B cell (primary cell): ENCODE measurements at regions not wholly inside any gene's neighbourhood (a gene's known extent, or its start where the extent isn't known, plus 50 kb on each side); places are given as distances from the start of the nearest gene placed in this dataset.

Experiments used
- ATAC-seq: fragments of 200-7000 bp; cut with Tn5 transposase; one replicate; pipeline ENCODE4 v1.10.0; 2021; ENCODE audit warnings: low read depth, mild to moderate bottlenecking, moderate number of reproducible peaks, moderate library complexity
- CTCF ChIA-PET: fragments of 350-600 bp; sonication (Branson Sonifier 250); formaldehyde crosslinking; loops from one replicate; lab custom pipeline; 2021; ENCODE audit warnings: antibody characterized with exemption, inconsistent platforms; lab: Charles Lee
- POLR2A ChIA-PET: fragments of 350-600 bp; sonication (Branson Sonifier 250); formaldehyde crosslinking; loops from one replicate; lab custom pipeline; 2021; ENCODE audit warnings: antibody characterized with exemption; lab: Charles Lee
- DNase-seq: peaks from one replicate; pipeline ENCODE4 v3.0.0; 2013
- H2AFZ ChIP-seq: 2 replicates; pipeline ENCODE4 v1.6.1; 2012; ENCODE audit warnings: mild to moderate bottlenecking, low read depth, low read length; ENCODE audit not compliant: insufficient read depth, poor library complexity, severe bottlenecking
- H3K27ac ChIP-seq, 2 donors: 1 replicate in 1 of 2; 2 replicates in 1 of 2; pipeline ENCODE4 v1.5.1; 2012 to 2013; ENCODE audit warnings: low read length in 2 of 2, mild to moderate bottlenecking in 2 of 2, moderate library complexity in 1 of 2
- H3K27me3 ChIP-seq, 4 experiments: fragments of 200-600 bp in 1 of 4; sonication (generic) in 1 of 4; replicated peaks in 1 of 4; 1 replicate in 2 of 4; 2 replicates in 2 of 4; pipeline versions ENCODE4 v1.6.1 to v1.7.0; 2013 to 2016; ENCODE audit warnings: low read length in 3 of 4, mild to moderate bottlenecking in 2 of 4, mixed read lengths in 1 of 4, moderate library complexity in 1 of 4; ENCODE audit not compliant: insufficient read depth in 4 of 4, control insufficient read depth in 3 of 4; ENCODE audit errors: control extremely low read depth in 1 of 4
- H3K36me3 ChIP-seq, 2 experiments: replicated peaks in 1 of 2; 1 replicate in 1 of 2; 2 replicates in 1 of 2; pipeline versions ENCODE4 v1.6.1 to v1.7.1; 2013; ENCODE audit warnings: low read length in 1 of 2; ENCODE audit not compliant: insufficient read depth in 2 of 2, control insufficient read depth in 1 of 2; ENCODE audit errors: control extremely low read depth in 1 of 2, extremely low read depth in 1 of 2
- H3K4me1 ChIP-seq, 2 donors: fragments of 200-600 bp in 1 of 2; sonication (generic) in 1 of 2; 1 replicate in 1 of 2; 2 replicates in 1 of 2; pipeline versions ENCODE4 v1.5.1 to v1.6.1; 2013 to 2017; ENCODE audit warnings: low read length in 2 of 2; ENCODE audit not compliant: control insufficient read depth in 2 of 2, insufficient read depth in 2 of 2
- H3K4me2 ChIP-seq: replicated peaks from 2 replicates; pipeline ENCODE3; 2012; ENCODE audit warnings: mild to moderate bottlenecking, low read depth, low read length; ENCODE audit not compliant: poor library complexity, severe bottlenecking
- H3K4me3 ChIP-seq, 5 experiments: fragments of 200-600 bp in 1 of 5; sonication (generic) in 1 of 5; 1 replicate in 3 of 5; 2 replicates in 2 of 5; pipeline versions ENCODE4 v1.5.1 to v1.7.0; 2011 to 2016; ENCODE audit warnings: low read length in 4 of 5, mild to moderate bottlenecking in 4 of 5, low read depth in 2 of 5, control low read depth in 1 of 5, moderate library complexity in 1 of 5; ENCODE audit not compliant: insufficient read depth in 1 of 5; ENCODE audit errors: control extremely low read depth in 1 of 5, extremely low read depth in 1 of 5
- H3K79me2 ChIP-seq: fragments of 200-600 bp; sonication (generic); one replicate; pipeline ENCODE4 v1.6.0; 2016; ENCODE audit warnings: low read length; ENCODE audit not compliant: control insufficient read depth, insufficient read depth
- H3K9ac ChIP-seq: fragments of 200-600 bp; sonication (generic); 2 replicates; pipeline ENCODE4 v1.6.1; 2017; ENCODE audit warnings: mild to moderate bottlenecking, low read length, moderate library complexity
- H3K9me3 ChIP-seq, 3 donors: one replicate each; pipeline versions ENCODE4 v1.6.1 to v1.7.1; 2013; ENCODE audit warnings: low read length in 2 of 3; ENCODE audit not compliant: control insufficient read depth in 2 of 3, insufficient read depth in 1 of 3; ENCODE audit errors: control extremely low read depth in 1 of 3
- H4K20me1 ChIP-seq: 2 replicates; pipeline ENCODE4 v1.6.0; 2012; ENCODE audit warnings: mild to moderate bottlenecking, low read length; ENCODE audit not compliant: insufficient read depth, control insufficient read depth, poor library complexity, severe bottlenecking
- H3K27ac Mint-ChIP-seq: one replicate; pipeline ENCODE4 v1.8.0; 2021; ENCODE audit warnings: mixed read lengths
- H3K27me3 Mint-ChIP-seq: one replicate; pipeline ENCODE4 v1.8.0; 2021; ENCODE audit warnings: mixed read lengths
- H3K4me1 Mint-ChIP-seq: one replicate; pipeline ENCODE4 v1.8.0; 2021; ENCODE audit warnings: mixed read lengths
- H3K4me3 Mint-ChIP-seq: one replicate; pipeline ENCODE4 v1.8.0; 2021; ENCODE audit warnings: mixed read lengths
- H3K9me3 Mint-ChIP-seq: one replicate; pipeline ENCODE4 v1.8.0; 2022; ENCODE audit warnings: mixed read lengths; ENCODE audit not compliant: insufficient read depth
- EZH2 ChIP-seq: IDR thresholded peaks from 2 replicates; pipeline ENCODE4 v1.6.1; 2012; ENCODE audit warnings: borderline replicate concordance, low read depth, mild to moderate bottlenecking, moderate library complexity, low read length; ENCODE audit not compliant: insufficient read depth, poor library complexity, severe bottlenecking
- WGBS: methylation state at CpG from one replicate; pipeline ENCODE4 v1.1.5; 2013; ENCODE audit warnings: missing lambda C conversion rate; ENCODE audit not compliant: insufficient coverage; 5-methylcytosine and 5-hydroxymethylcytosine counted together
- intact Hi-C: fragments of 100-400 bp; cut with micrococcal nuclease; formaldehyde crosslinking; loops from one replicate; pipeline ENCODE4 v1.10.0; 2022
- TF ChIP-seq, protein P1 (sequence below): fragments of 200-600 bp; IDR thresholded peaks from one replicate; pipeline ENCODE4 v1.8.0; 2022; ENCODE audit warnings: antibody characterized with exemption, mild to moderate bottlenecking

DNA sequence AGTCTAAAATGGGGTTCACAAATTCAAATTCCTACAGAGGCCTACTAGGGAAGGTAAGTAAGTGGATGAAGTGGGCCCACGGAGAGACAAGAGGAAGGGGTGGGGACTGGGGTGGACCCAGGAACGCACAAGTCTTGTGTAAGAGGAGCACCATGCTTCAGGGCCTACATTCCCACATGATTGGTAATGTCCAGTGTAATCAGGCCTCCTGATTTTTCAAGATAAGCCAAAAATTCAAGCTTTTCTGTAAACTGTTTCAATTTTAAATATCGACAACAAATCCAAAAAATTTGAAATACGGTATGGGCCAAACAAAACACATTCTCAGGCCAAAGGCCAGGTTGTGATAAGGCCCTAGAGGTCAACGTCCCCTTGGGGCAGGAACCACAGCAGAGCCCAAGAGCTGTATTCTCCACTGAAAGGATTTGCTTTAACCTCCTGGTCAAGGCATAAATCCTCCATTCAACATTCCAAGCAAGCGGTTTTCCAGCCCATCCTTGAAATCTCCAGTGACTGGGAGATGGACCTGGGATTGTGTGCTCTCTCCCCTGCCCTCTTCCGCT lies 116.4 kb downstream of the TRIM29 start:
- no peak overlapping the region for H3K27ac Mint-ChIP-seq
- H3K9me3 Mint-ChIP-seq, result no peaks in the 10 kb centered on the region
- H3K4me3 Mint-ChIP-seq, result no peak overlapping the region
- POLR2A ChIA-PET, result no interaction called here
- DNase-seq, result no peak
- Histone ChIP-seq H3K4me2 (no peak overlapping the region), H3K27ac (no peak overlapping the region), H3K4me3 (no peak overlapping the region), H3K4me1 (no peaks in the 10 kb centered on the region), H3K79me2 (no peaks in the 10 kb centered on the region), H4K20me1 (no peaks in the 10 kb centered on the region), H3K27me3 (peaks cover 0 to 6% (median 3%) of the 10 kb centered on the region in 4 experiments), H2AFZ (no peak overlapping the region), H3K9ac (no peak overlapping the region), H3K36me3 (no peaks in the 10 kb centered on the region), H3K9me3 (no peaks in the 10 kb centered on the region)
- CTCF ChIA-PET, result interaction anchor here (0.6 kb wide), 1 partner anchor 618 kb away, joined by 3 read pairs; no protein-coding TSS in a partner anchor
- no peaks in the 10 kb centered on the region for H3K4me1 Mint-ChIP-seq
- no peak for TF ChIP-seq EZH2
- TF ChIP-seq, protein P1, sequence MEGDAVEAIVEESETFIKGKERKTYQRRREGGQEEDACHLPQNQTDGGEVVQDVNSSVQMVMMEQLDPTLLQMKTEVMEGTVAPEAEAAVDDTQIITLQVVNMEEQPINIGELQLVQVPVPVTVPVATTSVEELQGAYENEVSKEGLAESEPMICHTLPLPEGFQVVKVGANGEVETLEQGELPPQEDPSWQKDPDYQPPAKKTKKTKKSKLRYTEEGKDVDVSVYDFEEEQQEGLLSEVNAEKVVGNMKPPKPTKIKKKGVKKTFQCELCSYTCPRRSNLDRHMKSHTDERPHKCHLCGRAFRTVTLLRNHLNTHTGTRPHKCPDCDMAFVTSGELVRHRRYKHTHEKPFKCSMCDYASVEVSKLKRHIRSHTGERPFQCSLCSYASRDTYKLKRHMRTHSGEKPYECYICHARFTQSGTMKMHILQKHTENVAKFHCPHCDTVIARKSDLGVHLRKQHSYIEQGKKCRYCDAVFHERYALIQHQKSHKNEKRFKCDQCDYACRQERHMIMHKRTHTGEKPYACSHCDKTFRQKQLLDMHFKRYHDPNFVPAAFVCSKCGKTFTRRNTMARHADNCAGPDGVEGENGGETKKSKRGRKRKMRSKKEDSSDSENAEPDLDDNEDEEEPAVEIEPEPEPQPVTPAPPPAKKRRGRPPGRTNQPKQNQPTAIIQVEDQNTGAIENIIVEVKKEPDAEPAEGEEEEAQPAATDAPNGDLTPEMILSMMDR, result no peak
- no peak for ATAC-seq
- peaks cover 18% of the 10 kb centered on the region for H3K27me3 Mint-ChIP-seq
- 93% methylated on average over 5 of the region's 7 CpGs for WGBS
- intact Hi-C loops, result no loop called here

DNA sequence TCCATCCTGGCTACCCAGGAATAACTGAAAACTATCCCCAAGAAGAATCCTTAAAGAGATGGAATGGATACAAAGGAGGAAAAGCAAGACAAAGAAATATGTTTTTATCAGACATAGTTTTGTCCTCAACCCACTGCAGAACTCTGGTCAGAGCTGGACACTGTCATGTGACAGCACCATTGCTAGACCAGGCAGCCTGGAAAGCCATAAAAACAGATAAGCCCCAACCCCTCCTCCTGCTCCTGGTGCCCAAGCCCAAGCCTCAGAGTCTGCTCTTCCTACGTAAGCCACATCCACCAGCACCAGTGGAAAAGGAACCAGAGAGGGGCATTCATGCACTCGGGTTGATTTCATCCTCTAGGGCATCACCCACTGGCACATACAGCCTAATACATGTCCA lies 116.9 kb downstream of the TRIM29 start:
- Mint-ChIP-seq H3K4me1 (no peaks in the 10 kb centered on the region), H3K27ac (no peak overlapping the region), H3K4me3 (no peak overlapping the region), H3K27me3 (peaks cover 23% of the 10 kb centered on the region), H3K9me3 (no peaks in the 10 kb centered on the region)
- Histone ChIP-seq H3K4me3 (no peak overlapping the region), H3K9ac (no peak overlapping the region), H3K27me3 (peaks cover 0 to 6% (median 3%) of the 10 kb centered on the region in 4 experiments), H3K4me2 (no peak overlapping the region), H2AFZ (no peak overlapping the region), H3K79me2 (no peaks in the 10 kb centered on the region), H3K9me3 (no peaks in the 10 kb centered on the region), H3K27ac (no peak overlapping the region), H4K20me1 (no peaks in the 10 kb centered on the region), H3K4me1 (no peaks in the 10 kb centered on the region), H3K36me3 (no peaks in the 10 kb centered on the region)
- ChIA-PET POLR2A (no interaction called here), CTCF (no interaction called here)
- ATAC-seq (no peak), DNase-seq (no peak)
- WGBS, result 100% methylated on average over 1 of the region's 2 CpGs
- intact Hi-C loops, result no loop called here
- no peak for TF ChIP-seq EZH2
- TF ChIP-seq, protein P1, result no peak
